ENCODE measurements at regions not wholly inside any gene's neighbourhood (a gene's known extent, or its start where the extent isn't known, plus 50 kb on each side); places are given as distances from the start of the nearest gene placed in this dataset.
A peak's percentile ranks its signal among the peaks of the same experiment; 100 is the strongest.

- H3K9ac ChIP-seq: no peak overlapping the region
- peaks cover 0 to 13% (median 10%) of the 10 kb centered on the region in 10 experiments; a peak in 10 of 20 replicates for H3K4me1 ChIP-seq
- no peak overlapping the region for H3K27ac ChIP-seq
- H4K20me1 ChIP-seq: no peaks in the 10 kb centered on the region
- H3K4me2 ChIP-seq: no peak overlapping the region
- no peak overlapping the region for H3K4me3 ChIP-seq
- no peaks in the 10 kb centered on the region for H3K27me3 ChIP-seq
- peaks cover 7 to 39% (median 30%) of the 10 kb centered on the region in 11 experiments for H3K9me3 ChIP-seq (replicated peaks in 1 of 11)
- H3K36me3 ChIP-seq: no peaks in the 10 kb centered on the region
- no peak for TF ChIP-seq Cebpa-rat (IDR thresholded peaks at IDR 0.05)
Measured at GRCh38 chr2:168300460-168300859, 53.1 kb upstream of the STK39 start.

- Histone ChIP-seq H3K27me3 (no peaks in the 10 kb centered on the region), H3K36me3 (peaks cover 0 to 5% (median 0%) of the 10 kb centered on the region in 11 experiments; a peak in 1 of 22 replicates), H3K9me3 (replicated peaks in 1 of 11) (peaks cover 34 to 75% (median 64%) of the 10 kb centered on the region in 11 experiments), H3K9ac (no peak overlapping the region), H3K4me2 (no peak overlapping the region), H3K27ac (no peak overlapping the region), H3K4me1 (peaks cover 0 to 13% (median 10%) of the 10 kb centered on the region in 10 experiments; a peak in 10 of 20 replicates), H3K4me3 (no peak overlapping the region), H4K20me1 (no peaks in the 10 kb centered on the region)
- no peak for TF ChIP-seq Cebpa-rat (IDR thresholded peaks at IDR 0.05)
Measured at GRCh38 chr2:168304024-168304681, 56.8 kb upstream of the STK39 start.

- H3K4me3 ChIP-seq: no peak overlapping the region
- no peak overlapping the region for H3K9ac ChIP-seq
- H3K27ac ChIP-seq: no peak overlapping the region
- peaks cover 36 to 71% (median 61%) of the 10 kb centered on the region in 11 experiments for H3K9me3 ChIP-seq (replicated peaks in 1 of 11)
- no peak overlapping the region for H3K4me2 ChIP-seq
- no peak for TF ChIP-seq Cebpa-rat (IDR thresholded peaks at IDR 0.05)
- no peaks in the 10 kb centered on the region for H3K27me3 ChIP-seq
- peaks cover 0 to 25% (median 18%) of the 10 kb centered on the region in 10 experiments; a peak in 13 of 20 replicates for H3K4me1 ChIP-seq
- H4K20me1 ChIP-seq: no peaks in the 10 kb centered on the region
- H3K36me3 ChIP-seq: peaks cover 0 to 5% (median 0%) of the 10 kb centered on the region in 11 experiments; a peak in 1 of 22 replicates
Measured at GRCh38 chr2:168307379-168307778, 60.0 kb upstream of the STK39 start.

- H3K4me1 ChIP-seq: peaks cover 0 to 48% (median 29%) of the 10 kb centered on the region in 10 experiments; a peak in 14 of 20 replicates
- H3K4me2 ChIP-seq: peak overlapping the region in 5 of 11 experiments; percentile 21 to 67 (median 51); a peak in 10 of 22 replicates
- H3K27ac ChIP-seq: no peak overlapping the region
- H3K9me3 ChIP-seq (replicated peaks in 1 of 11): peaks cover 49 to 62% (median 56%) of the 10 kb centered on the region in 11 experiments
- no peak overlapping the region for H3K9ac ChIP-seq
- H3K36me3 ChIP-seq: peaks cover 0 to 5% (median 0%) of the 10 kb centered on the region in 11 experiments; a peak in 1 of 22 replicates
- H3K27me3 ChIP-seq: no peaks in the 10 kb centered on the region
- H3K4me3 ChIP-seq: no peak overlapping the region
- TF ChIP-seq Cebpa-rat (IDR thresholded peaks at IDR 0.05): no peak
- no peaks in the 10 kb centered on the region for H4K20me1 ChIP-seq
Measured at GRCh38 chr2:168310580-168310979, 63.2 kb upstream of the STK39 start.

- Histone ChIP-seq H3K27me3 (no peaks in the 10 kb centered on the region), H3K27ac (no peak overlapping the region), H3K36me3 (0 out of 22 replicates have a peak, but pooled peaks cover 0 to 5% (median 0%) of the 10 kb centered on the region in 11 experiments), H3K4me2 (peak overlapping the region in 8 of 11 experiments; percentile 5 to 67 (median 41); a peak in 13 of 22 replicates), H3K4me1 (peaks cover 0 to 54% (median 34%) of the 10 kb centered on the region in 10 experiments; a peak in 15 of 20 replicates), H3K4me3 (no peak overlapping the region), H3K9ac (no peak overlapping the region), H3K9me3 (replicated peaks in 1 of 11) (peaks cover 42 to 54% (median 51%) of the 10 kb centered on the region in 11 experiments), H4K20me1 (no peaks in the 10 kb centered on the region)
- no peak for TF ChIP-seq Cebpa-rat (IDR thresholded peaks at IDR 0.05)
Measured at GRCh38 chr2:168311261-168311910, 64.0 kb upstream of the STK39 start.

- no peak for TF ChIP-seq Cebpa-rat (IDR thresholded peaks at IDR 0.05)
- peaks cover 0 to 54% (median 34%) of the 10 kb centered on the region in 10 experiments; a peak in 15 of 20 replicates for H3K4me1 ChIP-seq
- no peaks in the 10 kb centered on the region for H4K20me1 ChIP-seq
- H3K9me3 ChIP-seq (replicated peaks in 1 of 11): peaks cover 34 to 50% (median 43%) of the 10 kb centered on the region in 11 experiments
- 0 out of 22 replicates have a peak, but pooled peaks cover 0 to 4% (median 0%) of the 10 kb centered on the region in 11 experiments for H3K36me3 ChIP-seq
- peak overlapping the region in 8 of 11 experiments; percentile 1 to 67 (median 42); a peak in 13 of 22 replicates for H3K4me2 ChIP-seq
- H3K9ac ChIP-seq: no peak overlapping the region
- H3K4me3 ChIP-seq: no peak overlapping the region
- H3K27ac ChIP-seq: 0 out of 22 replicates have a peak overlapping the region, but pooled peaks of 1 of the 11 experiments have one; percentile 1
- no peaks in the 10 kb centered on the region for H3K27me3 ChIP-seq
Measured at GRCh38 chr2:168312036-168312822, 64.8 kb upstream of the STK39 start.

GRCh38 chr2:168314236-168314635 is 66.8 kb upstream of the STK39 start:
- TF ChIP-seq Cebpa-rat (IDR thresholded peaks at IDR 0.05): no peak
- 0 out of 22 replicates have a peak, but pooled peaks cover 0 to 4% (median 0%) of the 10 kb centered on the region in 11 experiments for H3K36me3 ChIP-seq
- H3K4me3 ChIP-seq: no peak overlapping the region

GRCh38 chr2:168315331-168316072 is 68.1 kb upstream of the STK39 start:
- H3K4me1 ChIP-seq: peaks cover 0 to 49% (median 31%) of the 10 kb centered on the region in 10 experiments; a peak in 15 of 20 replicates
- H3K27ac ChIP-seq: no peak overlapping the region
- H3K9ac ChIP-seq: no peak overlapping the region
- 0 out of 22 replicates have a peak, but pooled peaks cover 0 to 4% (median 0%) of the 10 kb centered on the region in 11 experiments for H3K36me3 ChIP-seq
- H3K27me3 ChIP-seq: no peaks in the 10 kb centered on the region
- no peaks in the 10 kb centered on the region for H4K20me1 ChIP-seq
- no peak for TF ChIP-seq Cebpa-rat (IDR thresholded peaks at IDR 0.05)
- H3K4me3 ChIP-seq: no peak overlapping the region
- peaks cover 15 to 23% (median 17%) of the 10 kb centered on the region in 11 experiments; a peak in 21 of 22 replicates for H3K9me3 ChIP-seq (replicated peaks in 1 of 11)
- H3K4me2 ChIP-seq: peak overlapping the region in 7 of 11 experiments; percentile 0 to 40 (median 31); a peak in 11 of 22 replicates

More at GRCh38 chr2:168314236-168314635, 66.8 kb upstream of the STK39 start:
- no peaks in the 10 kb centered on the region for H4K20me1 ChIP-seq
- no peak overlapping the region for H3K27ac ChIP-seq
- no peak overlapping the region for H3K9ac ChIP-seq
- no peaks in the 10 kb centered on the region for H3K27me3 ChIP-seq
- H3K4me1 ChIP-seq: peaks cover 0 to 54% (median 34%) of the 10 kb centered on the region in 10 experiments; a peak in 15 of 20 replicates
- no peak overlapping the region for H3K4me2 ChIP-seq
- peaks cover 16 to 30% (median 24%) of the 10 kb centered on the region in 11 experiments; a peak in 21 of 22 replicates for H3K9me3 ChIP-seq (replicated peaks in 1 of 11)
